ENCODE measurements at regions not wholly inside any gene's neighbourhood (a gene's known extent, or its start where the extent isn't known, plus 50 kb on each side); places are given as distances from the start of the nearest gene placed in this dataset.

- no peak for TF ChIP-seq CTCF (IDR thresholded peaks at IDR 0.05; ENCODE audit: low read depth, low read length)
- no peak for DNase-seq (ENCODE audit: extremely low read depth, low read depth)
Observed at GRCh38 chr12:118650586-118650960, 274.2 kb downstream of the SUDS3 start.

DNA sequence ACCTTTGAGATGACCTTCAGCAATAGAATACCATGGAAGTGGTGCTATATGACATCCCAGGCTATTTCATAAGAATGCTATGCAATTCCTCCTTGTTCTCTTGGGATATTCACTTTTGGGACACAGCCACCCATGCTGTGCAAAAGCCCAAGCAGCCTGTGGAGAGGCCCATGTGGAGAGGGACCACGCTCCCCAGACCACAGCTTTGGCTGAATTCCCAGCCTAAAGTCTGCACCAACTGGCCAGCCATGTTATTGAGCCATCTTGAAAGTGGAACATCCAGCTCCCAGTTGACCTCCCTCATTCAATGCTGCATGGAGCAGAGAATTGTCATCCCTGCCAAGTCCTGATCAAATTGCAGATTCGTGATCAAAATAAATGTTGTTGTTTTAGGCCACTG lies 275.1 kb downstream of the SUDS3 start:
- TF ChIP-seq CTCF (IDR thresholded peaks at IDR 0.05; ENCODE audit: low read depth, low read length), result no peak
- DNase-seq (ENCODE audit: extremely low read depth, low read depth), result no peak

- no peak for DNase-seq (ENCODE audit: extremely low read depth, low read depth)
- no peak for TF ChIP-seq CTCF (IDR thresholded peaks at IDR 0.05; ENCODE audit: low read depth, low read length)
Observed at GRCh38 chr12:118655588-118655987, 279.2 kb downstream of the SUDS3 start.

- no peak for TF ChIP-seq CTCF (IDR thresholded peaks at IDR 0.05; ENCODE audit: low read depth, low read length)
- DNase-seq (ENCODE audit: extremely low read depth, low read depth), result no peak
Observed at GRCh38 chr12:118680356-118680963, 300.9 kb upstream of the SRRM4 start.

- no peak for DNase-seq (ENCODE audit: extremely low read depth, low read depth)
- no peak for TF ChIP-seq CTCF (IDR thresholded peaks at IDR 0.05; ENCODE audit: low read depth, low read length)
Observed at GRCh38 chr12:118682656-118683055, 298.7 kb upstream of the SRRM4 start.

- DNase-seq (ENCODE audit: extremely low read depth, low read depth), result no peak
- TF ChIP-seq CTCF (IDR thresholded peaks at IDR 0.05; ENCODE audit: low read depth, low read length), result no peak
Observed at GRCh38 chr12:118685983-118686607, 295.2 kb upstream of the SRRM4 start.

DNA sequence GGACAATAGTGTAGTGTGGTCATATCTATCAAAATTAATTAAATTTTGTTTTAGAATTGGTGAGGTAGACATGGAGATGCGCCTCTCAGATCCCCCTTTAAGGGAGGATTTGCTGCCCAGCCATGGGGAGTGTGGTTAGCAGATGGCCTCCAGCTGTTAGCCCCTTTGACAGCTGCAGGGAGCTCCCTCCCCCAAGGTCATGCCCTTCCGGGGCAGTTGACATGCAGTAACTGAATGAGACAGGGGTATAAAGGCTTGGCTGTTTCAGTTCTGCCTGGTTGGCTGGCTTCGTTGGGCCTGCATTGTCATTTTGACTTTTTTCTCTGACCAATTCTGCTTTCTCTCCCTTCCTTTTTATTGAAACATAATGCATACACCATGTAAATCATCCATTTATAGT lies 291.5 kb upstream of the SRRM4 start:
- no peak for DNase-seq (ENCODE audit: extremely low read depth, low read depth)
- no peak for TF ChIP-seq CTCF (IDR thresholded peaks at IDR 0.05; ENCODE audit: low read depth, low read length)

Data from AG09319 (cell line).